ENCODE measurements at regions not wholly inside any gene's neighbourhood (a gene's known extent, or its start where the extent isn't known, plus 50 kb on each side); places are given as distances from the start of the nearest gene placed in this dataset.
"Not testable (repeated sequence)": the region's sequence is repeated elsewhere in the genome, so short reads cannot be mapped to it uniquely, and the experiment has no call there.

DNA sequence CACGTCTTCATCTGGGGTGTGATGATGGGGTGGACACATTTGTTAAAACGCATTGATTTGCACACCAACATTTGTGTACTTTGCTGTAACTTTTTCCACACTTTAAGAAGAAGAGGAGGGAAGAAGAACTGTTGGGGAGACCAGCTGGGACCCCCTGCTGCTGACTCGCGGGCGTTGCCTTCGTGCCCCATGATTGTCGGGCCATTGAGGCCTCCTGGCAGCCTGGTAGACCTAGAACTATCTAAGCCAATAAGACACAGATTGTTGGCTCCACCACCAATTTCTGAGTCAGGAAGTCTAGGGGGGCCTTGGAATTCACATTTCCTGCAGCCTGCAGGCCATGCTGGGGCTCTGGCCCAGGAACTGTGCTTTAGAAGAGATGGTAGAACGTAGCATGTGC, 105.5 kb downstream of the TNFRSF13B start:
- TF ChIP-seq, protein P1, sequence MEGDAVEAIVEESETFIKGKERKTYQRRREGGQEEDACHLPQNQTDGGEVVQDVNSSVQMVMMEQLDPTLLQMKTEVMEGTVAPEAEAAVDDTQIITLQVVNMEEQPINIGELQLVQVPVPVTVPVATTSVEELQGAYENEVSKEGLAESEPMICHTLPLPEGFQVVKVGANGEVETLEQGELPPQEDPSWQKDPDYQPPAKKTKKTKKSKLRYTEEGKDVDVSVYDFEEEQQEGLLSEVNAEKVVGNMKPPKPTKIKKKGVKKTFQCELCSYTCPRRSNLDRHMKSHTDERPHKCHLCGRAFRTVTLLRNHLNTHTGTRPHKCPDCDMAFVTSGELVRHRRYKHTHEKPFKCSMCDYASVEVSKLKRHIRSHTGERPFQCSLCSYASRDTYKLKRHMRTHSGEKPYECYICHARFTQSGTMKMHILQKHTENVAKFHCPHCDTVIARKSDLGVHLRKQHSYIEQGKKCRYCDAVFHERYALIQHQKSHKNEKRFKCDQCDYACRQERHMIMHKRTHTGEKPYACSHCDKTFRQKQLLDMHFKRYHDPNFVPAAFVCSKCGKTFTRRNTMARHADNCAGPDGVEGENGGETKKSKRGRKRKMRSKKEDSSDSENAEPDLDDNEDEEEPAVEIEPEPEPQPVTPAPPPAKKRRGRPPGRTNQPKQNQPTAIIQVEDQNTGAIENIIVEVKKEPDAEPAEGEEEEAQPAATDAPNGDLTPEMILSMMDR (conservative IDR thresholded peaks at IDR 0.05; ENCODE audit: low read depth, low read length): no peak

DNA sequence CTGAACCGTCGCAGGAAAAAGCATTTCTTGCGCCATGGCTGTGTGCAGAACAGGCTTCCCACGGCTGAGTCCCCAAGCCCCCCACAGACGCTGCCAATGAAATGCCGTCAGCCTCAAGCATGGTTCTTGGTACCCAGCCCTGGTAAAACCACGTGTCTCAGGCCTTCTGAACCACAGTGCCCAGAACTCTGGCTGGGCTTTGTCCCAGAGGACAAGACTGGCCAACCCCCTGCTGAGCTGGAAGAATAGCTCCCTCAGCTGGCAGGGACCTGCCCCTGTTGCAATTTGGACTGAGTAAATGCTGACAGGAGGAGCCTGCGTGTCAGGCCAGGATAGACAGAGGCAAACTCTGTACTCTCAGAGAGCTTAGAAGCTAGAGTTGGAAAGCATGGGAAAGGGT, 106.2 kb downstream of the TNFRSF13B start:
- H3K4me3 ChIP-seq (ENCODE audit: low read depth, low read length): not testable (repeated sequence)

More for the DNA sequence above, 105.5 kb downstream of the TNFRSF13B start:
- no peak overlapping the region for H3K4me3 ChIP-seq (ENCODE audit: low read depth, low read length)
- DNase-seq (ENCODE audit: low read depth): no peak

GRCh38 chr17:16865077-16865613, 106.8 kb downstream of the TNFRSF13B start:
- not testable (repeated sequence) for H3K4me3 ChIP-seq (ENCODE audit: low read depth, low read length); DNase-seq (ENCODE audit: low read depth)

More for the DNA sequence above, 106.2 kb downstream of the TNFRSF13B start:
- DNase-seq (ENCODE audit: low read depth): peak; percentile 4

- DNase-seq (ENCODE audit: low read depth): peak; percentile 51
- H3K4me3 ChIP-seq (ENCODE audit: low read depth, low read length): not testable (repeated sequence)
Observed at GRCh38 chr17:16864462-16865076, 107.3 kb downstream of the TNFRSF13B start.

- TF ChIP-seq, protein P1 (conservative IDR thresholded peaks at IDR 0.05; ENCODE audit: low read depth, low read length): peak; percentile 15
- not testable (repeated sequence) for DNase-seq (ENCODE audit: low read depth); H3K4me3 ChIP-seq (ENCODE audit: low read depth, low read length)
Observed at GRCh38 chr17:16861152-16861551, 110.8 kb downstream of the TNFRSF13B start.

DNA sequence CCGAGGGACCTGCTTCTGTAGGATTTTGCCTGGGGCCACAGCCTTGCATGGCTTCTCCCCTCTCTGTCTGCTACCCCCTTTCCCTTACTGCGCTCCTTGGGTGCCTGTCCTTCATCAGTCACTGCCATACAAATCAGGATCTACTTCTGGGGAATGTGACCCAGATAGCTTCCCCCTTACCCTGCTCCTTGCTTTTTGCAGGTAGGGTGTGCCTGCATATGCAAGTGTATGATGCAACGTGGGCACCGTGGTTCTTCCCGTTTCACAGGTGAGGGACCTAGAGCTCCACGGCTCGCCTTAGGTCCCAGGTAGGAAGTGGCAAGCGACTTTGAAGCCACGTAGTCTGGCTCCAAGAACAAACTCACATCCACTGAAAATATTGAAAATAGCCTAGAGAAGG, 111.5 kb downstream of the TNFRSF13B start:
- not testable (repeated sequence) for DNase-seq (ENCODE audit: low read depth); H3K4me3 ChIP-seq (ENCODE audit: low read depth, low read length)

DNA sequence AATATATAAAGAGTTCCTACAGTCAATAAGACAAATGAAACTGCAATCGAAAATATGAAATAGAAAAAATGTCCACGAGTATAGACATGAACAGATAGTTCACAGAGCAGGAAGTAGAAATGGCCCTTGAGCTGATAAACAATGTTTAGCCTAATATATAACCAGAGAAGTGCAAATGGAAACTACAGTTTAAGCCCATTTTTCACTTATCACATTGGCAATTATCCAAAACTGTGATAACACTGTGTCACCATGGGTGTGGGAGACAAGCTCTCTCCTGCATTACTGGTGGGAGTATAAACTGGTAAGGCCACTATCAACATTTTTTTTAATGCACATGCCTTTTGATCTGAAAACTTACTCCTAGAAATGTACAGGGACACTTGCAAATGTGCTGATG, 112.4 kb downstream of the TNFRSF13B start:
- H3K4me3 ChIP-seq (ENCODE audit: low read depth, low read length); DNase-seq (ENCODE audit: low read depth): not testable (repeated sequence)

DNA sequence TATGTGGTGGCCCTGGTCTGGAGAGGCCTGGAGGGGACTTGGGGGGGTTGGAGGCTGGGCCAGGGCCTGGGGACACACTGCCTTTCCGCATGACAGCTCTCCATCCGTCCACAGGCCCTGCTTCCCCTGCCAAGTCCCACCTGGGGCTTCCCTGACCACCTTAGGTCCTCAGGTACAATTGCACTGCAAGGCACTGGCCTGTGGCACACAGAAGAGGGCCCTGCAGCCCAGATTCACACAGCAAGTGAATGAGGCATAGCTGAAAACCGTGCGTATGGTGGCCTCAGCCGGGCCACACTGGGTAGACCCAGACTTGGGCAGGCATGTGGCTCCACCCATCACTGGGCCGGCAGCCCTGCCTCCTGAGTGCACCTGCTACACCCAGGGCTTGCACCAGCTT, 114.2 kb downstream of the TNFRSF13B start:
- DNase-seq (ENCODE audit: low read depth); H3K4me3 ChIP-seq (ENCODE audit: low read depth, low read length): not testable (repeated sequence)

- not testable (repeated sequence) for DNase-seq (ENCODE audit: low read depth)
Observed at GRCh38 chr17:16856846-16857245, 115.1 kb downstream of the TNFRSF13B start.

GRCh38 chr17:16856171-16856570, 115.7 kb downstream of the TNFRSF13B start:
- H3K4me3 ChIP-seq (ENCODE audit: low read depth, low read length); DNase-seq (ENCODE audit: low read depth): not testable (repeated sequence)

More at GRCh38 chr17:16856846-16857245, 115.1 kb downstream of the TNFRSF13B start:
- H3K4me3 ChIP-seq (ENCODE audit: low read depth, low read length): not testable (repeated sequence)

DNA sequence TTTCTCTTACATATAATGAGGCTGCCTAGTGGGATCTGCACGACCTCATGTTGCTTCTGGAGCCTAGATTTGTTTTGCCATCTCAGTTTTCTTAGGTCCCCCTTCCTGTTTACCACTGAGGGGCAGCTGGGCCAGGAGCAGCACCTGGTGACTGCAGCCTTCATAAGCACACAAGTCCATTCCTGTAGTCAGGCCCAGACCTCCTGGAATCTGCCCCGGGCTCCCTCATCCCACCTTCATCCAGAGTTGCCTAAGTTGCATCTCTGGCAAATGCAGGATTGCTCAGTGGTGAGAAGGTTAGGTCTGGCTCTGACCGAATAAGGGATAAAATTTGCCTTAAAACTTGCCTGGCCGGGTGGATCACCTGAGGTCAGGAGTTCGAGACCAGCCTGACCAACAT, 117.3 kb downstream of the TNFRSF13B start:
- DNase-seq (ENCODE audit: low read depth); H3K4me3 ChIP-seq (ENCODE audit: low read depth, low read length): not testable (repeated sequence)

- DNase-seq (ENCODE audit: low read depth): no peak
- no peak overlapping the region for H3K4me3 ChIP-seq (ENCODE audit: low read depth, low read length)
- TF ChIP-seq, protein P1 (conservative IDR thresholded peaks at IDR 0.05; ENCODE audit: low read depth, low read length): no peak
Observed at GRCh38 chr17:16853661-16854320, 118.1 kb downstream of the TNFRSF13B start.

GRCh38 chr17:16849861-16850260, 122.1 kb downstream of the TNFRSF13B start:
- DNase-seq (ENCODE audit: low read depth); H3K4me3 ChIP-seq (ENCODE audit: low read depth, low read length): not testable (repeated sequence)

- not testable (repeated sequence) for DNase-seq (ENCODE audit: low read depth)
Observed at GRCh38 chr17:16848997-16849396, 122.9 kb downstream of the TNFRSF13B start.

GRCh38 chr17:16845098-16845497, 126.8 kb downstream of the TNFRSF13B start:
- DNase-seq (ENCODE audit: low read depth); H3K4me3 ChIP-seq (ENCODE audit: low read depth, low read length): not testable (repeated sequence)

More at GRCh38 chr17:16848997-16849396, 122.9 kb downstream of the TNFRSF13B start:
- not testable (repeated sequence) for H3K4me3 ChIP-seq (ENCODE audit: low read depth, low read length)

GRCh38 chr17:16844669-16845068, 127.2 kb downstream of the TNFRSF13B start:
- H3K4me3 ChIP-seq (ENCODE audit: low read depth, low read length); DNase-seq (ENCODE audit: low read depth): not testable (repeated sequence)

All from epithelial cell of proximal tubule (primary cell).